ENCODE measurements at regions not wholly inside any gene's neighbourhood (a gene's known extent, or its start where the extent isn't known, plus 50 kb on each side); places are given as distances from the start of the nearest gene placed in this dataset.

GRCh38 chr2:193980599-193980998 is 1676.4 kb upstream of the SLC39A10 start:
- H3K4me3 ChIP-seq (ENCODE audit: low read length): no peak overlapping the region
- intact Hi-C loops (cut with DNase I): no loop called here
- H3K9me3 ChIP-seq (ENCODE audit: control insufficient read depth, low read length): no peaks in the 10 kb centered on the region
- no peaks in the 10 kb centered on the region for H3K27me3 ChIP-seq (ENCODE audit: control insufficient read depth, insufficient read depth)
- DNase-seq (no peak), ATAC-seq (no peak)
- no peak overlapping the region for H3K27ac ChIP-seq (ENCODE audit: low read length)
- H3K4me1 ChIP-seq (ENCODE audit: control insufficient read depth, insufficient read depth, low read length): no peaks in the 10 kb centered on the region
- WGBS: 67% methylated on average over 4 of the region's 4 CpGs

GRCh38 chr2:193973781-193974180 is 1683.2 kb upstream of the SLC39A10 start:
- Histone ChIP-seq H3K27ac (ENCODE audit: low read length) (no peak overlapping the region), H3K4me3 (ENCODE audit: low read length) (no peak overlapping the region), H3K27me3 (ENCODE audit: control insufficient read depth, insufficient read depth) (no peaks in the 10 kb centered on the region), H3K4me1 (ENCODE audit: control insufficient read depth, insufficient read depth, low read length) (no peaks in the 10 kb centered on the region), H3K9me3 (ENCODE audit: control insufficient read depth, low read length) (no peaks in the 10 kb centered on the region)
- DNase-seq (no peak), ATAC-seq (no peak)
- intact Hi-C loops (cut with DNase I): no loop called here
- WGBS: 60% methylated on average over 6 of the region's 6 CpGs

GRCh38 chr2:193966590-193966989 is 1690.4 kb upstream of the SLC39A10 start:
- Histone ChIP-seq H3K9me3 (ENCODE audit: control insufficient read depth, low read length) (no peaks in the 10 kb centered on the region), H3K27me3 (ENCODE audit: control insufficient read depth, insufficient read depth) (no peaks in the 10 kb centered on the region), H3K4me3 (ENCODE audit: low read length) (no peak overlapping the region), H3K4me1 (ENCODE audit: control insufficient read depth, insufficient read depth, low read length) (no peaks in the 10 kb centered on the region), H3K27ac (ENCODE audit: low read length) (no peak overlapping the region)
- no peak for DNase-seq
- ATAC-seq: no peak
- intact Hi-C loops (cut with DNase I): no loop called here

GRCh38 chr2:193965263-193965662 is 1691.8 kb upstream of the SLC39A10 start:
- no peak for ATAC-seq
- intact Hi-C loops (cut with DNase I): no loop called here
- 61% methylated on average over 4 of the region's 4 CpGs for WGBS

GRCh38 chr2:193963472-193964119 is 1693.4 kb upstream of the SLC39A10 start:
- Histone ChIP-seq H3K27ac (ENCODE audit: low read length) (no peak overlapping the region), H3K27me3 (ENCODE audit: control insufficient read depth, insufficient read depth) (no peaks in the 10 kb centered on the region), H3K9me3 (ENCODE audit: control insufficient read depth, low read length) (no peaks in the 10 kb centered on the region), H3K4me3 (ENCODE audit: low read length) (no peak overlapping the region), H3K4me1 (ENCODE audit: control insufficient read depth, insufficient read depth, low read length) (no peaks in the 10 kb centered on the region)
- DNase-seq: no peak
- intact Hi-C loops (cut with DNase I): no loop called here
- 45% methylated on average over 4 of the region's 4 CpGs for WGBS
- no peak for ATAC-seq

More at GRCh38 chr2:193965263-193965662, 1691.8 kb upstream of the SLC39A10 start:
- no peaks in the 10 kb centered on the region for H3K9me3 ChIP-seq (ENCODE audit: control insufficient read depth, low read length)
- H3K4me1 ChIP-seq (ENCODE audit: control insufficient read depth, insufficient read depth, low read length): no peaks in the 10 kb centered on the region
- H3K27ac ChIP-seq (ENCODE audit: low read length): no peak overlapping the region
- DNase-seq: no peak
- no peak overlapping the region for H3K4me3 ChIP-seq (ENCODE audit: low read length)
- H3K27me3 ChIP-seq (ENCODE audit: control insufficient read depth, insufficient read depth): no peaks in the 10 kb centered on the region

GRCh38 chr2:193946806-193947205 is 1710.2 kb upstream of the SLC39A10 start:
- 64% methylated on average over 1 of the region's 1 CpG for WGBS
- ATAC-seq: no peak
- intact Hi-C loops (cut with DNase I): no loop called here
- no peak for DNase-seq
- Histone ChIP-seq H3K9me3 (ENCODE audit: control insufficient read depth, low read length) (no peaks in the 10 kb centered on the region), H3K27ac (ENCODE audit: low read length) (no peak overlapping the region), H3K4me1 (ENCODE audit: control insufficient read depth, insufficient read depth, low read length) (no peaks in the 10 kb centered on the region), H3K27me3 (ENCODE audit: control insufficient read depth, insufficient read depth) (no peaks in the 10 kb centered on the region), H3K4me3 (ENCODE audit: low read length) (no peak overlapping the region)

GRCh38 chr2:193943406-193943960 is 1713.5 kb upstream of the SLC39A10 start:
- H3K27ac ChIP-seq (ENCODE audit: low read length): no peak overlapping the region
- no peaks in the 10 kb centered on the region for H3K4me1 ChIP-seq (ENCODE audit: control insufficient read depth, insufficient read depth, low read length)
- H3K9me3 ChIP-seq (ENCODE audit: control insufficient read depth, low read length): no peaks in the 10 kb centered on the region
- ATAC-seq (no peak), DNase-seq (no peak)
- 59% methylated on average over 4 of the region's 4 CpGs for WGBS
- H3K27me3 ChIP-seq (ENCODE audit: control insufficient read depth, insufficient read depth): no peaks in the 10 kb centered on the region
- intact Hi-C loops (cut with DNase I): no loop called here
- no peak overlapping the region for H3K4me3 ChIP-seq (ENCODE audit: low read length)

GRCh38 chr2:193935114-193935513 is 1721.9 kb upstream of the SLC39A10 start:
- Histone ChIP-seq H3K27ac (ENCODE audit: low read length) (no peak overlapping the region), H3K4me1 (ENCODE audit: control insufficient read depth, insufficient read depth, low read length) (no peaks in the 10 kb centered on the region), H3K27me3 (ENCODE audit: control insufficient read depth, insufficient read depth) (no peaks in the 10 kb centered on the region), H3K4me3 (ENCODE audit: low read length) (no peak overlapping the region), H3K9me3 (ENCODE audit: control insufficient read depth, low read length) (no peaks in the 10 kb centered on the region)
- WGBS: 83% methylated on average over 3 of the region's 3 CpGs
- DNase-seq (no peak), ATAC-seq (no peak)
- intact Hi-C loops (cut with DNase I): no loop called here

- Histone ChIP-seq H3K9me3 (ENCODE audit: control insufficient read depth, low read length) (no peaks in the 10 kb centered on the region), H3K4me1 (ENCODE audit: control insufficient read depth, insufficient read depth, low read length) (no peaks in the 10 kb centered on the region), H3K4me3 (ENCODE audit: low read length) (no peak overlapping the region), H3K27ac (ENCODE audit: low read length) (no peak overlapping the region), H3K27me3 (ENCODE audit: control insufficient read depth, insufficient read depth) (no peaks in the 10 kb centered on the region)
- ATAC-seq (no peak), DNase-seq (no peak)
- 47% methylated on average over 1 of the region's 1 CpG for WGBS
- intact Hi-C loops (cut with DNase I): no loop called here
Measured at GRCh38 chr2:193929131-193929530, 1727.9 kb upstream of the SLC39A10 start.

- ATAC-seq: no peak
- Histone ChIP-seq H3K9me3 (ENCODE audit: control insufficient read depth, low read length) (no peaks in the 10 kb centered on the region), H3K27ac (ENCODE audit: low read length) (no peak overlapping the region), H3K27me3 (ENCODE audit: control insufficient read depth, insufficient read depth) (no peaks in the 10 kb centered on the region), H3K4me3 (ENCODE audit: low read length) (no peak overlapping the region), H3K4me1 (ENCODE audit: control insufficient read depth, insufficient read depth, low read length) (no peaks in the 10 kb centered on the region)
- WGBS: 17% methylated on average over 1 of the region's 1 CpG
- intact Hi-C loops (cut with DNase I): no loop called here
- no peak for DNase-seq
Measured at GRCh38 chr2:193907561-193907960, 1712.8 kb upstream of the TMEFF2 start.

GRCh38 chr2:193900292-193900691 is 1705.6 kb upstream of the TMEFF2 start:
- H3K27ac ChIP-seq (ENCODE audit: low read length): no peak overlapping the region
- WGBS: 78% methylated on average over 3 of the region's 3 CpGs
- no peaks in the 10 kb centered on the region for H3K4me1 ChIP-seq (ENCODE audit: control insufficient read depth, insufficient read depth, low read length)
- DNase-seq (no peak), ATAC-seq (no peak)
- no peaks in the 10 kb centered on the region for H3K27me3 ChIP-seq (ENCODE audit: control insufficient read depth, insufficient read depth)
- intact Hi-C loops (cut with DNase I): no loop called here
- H3K9me3 ChIP-seq (ENCODE audit: control insufficient read depth, low read length): no peaks in the 10 kb centered on the region
- H3K4me3 ChIP-seq (ENCODE audit: low read length): no peak overlapping the region

GRCh38 chr2:193895226-193895625 is 1700.5 kb upstream of the TMEFF2 start:
- intact Hi-C loops (cut with DNase I): no loop called here
- Histone ChIP-seq H3K9me3 (ENCODE audit: control insufficient read depth, low read length) (no peaks in the 10 kb centered on the region), H3K4me1 (ENCODE audit: control insufficient read depth, insufficient read depth, low read length) (no peaks in the 10 kb centered on the region), H3K27me3 (ENCODE audit: control insufficient read depth, insufficient read depth) (no peaks in the 10 kb centered on the region), H3K4me3 (ENCODE audit: low read length) (no peak overlapping the region), H3K27ac (ENCODE audit: low read length) (no peak overlapping the region)
- WGBS: 87% methylated on average over 1 of the region's 1 CpG
- ATAC-seq: no peak
- DNase-seq: no peak
